OCI-M1 (cell line): ENCODE measurements at regions not wholly inside any gene's neighbourhood (a gene's known extent, or its start where the extent isn't known, plus 50 kb on each side); places are given as distances from the start of the nearest gene placed in this dataset.
A peak's percentile ranks its signal among the peaks of the same experiment; 100 is the strongest.

ENCODE experiments used
- DNase-seq: peaks from one replicate; lab custom pipeline; 2025; lab: John Stamatoyannopoulos, UW

DNA sequence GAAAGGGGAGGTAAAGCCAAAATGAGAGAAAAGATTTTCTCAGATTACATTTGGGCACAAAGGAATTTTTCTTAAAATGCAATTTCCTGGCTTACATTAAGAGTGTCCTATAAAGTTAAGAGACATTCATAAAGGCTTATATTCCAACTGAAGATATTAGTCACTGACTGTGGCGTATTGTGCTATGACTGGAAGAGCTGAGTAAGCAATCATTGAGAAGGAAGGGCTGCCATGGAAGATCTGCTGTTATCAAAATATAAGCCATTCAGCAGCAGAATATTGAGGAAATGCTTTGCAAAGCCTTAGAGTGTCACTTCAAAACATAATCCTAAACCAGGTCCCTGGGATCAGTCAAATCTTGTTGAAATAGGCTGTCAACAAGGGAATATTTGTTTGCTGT lies 593.9 kb downstream of the TUSC7 start:
- DNase-seq: no peak

- no peak for DNase-seq
Measured at GRCh38 chr3:117304681-117305080, 595.1 kb downstream of the TUSC7 start.

- DNase-seq: no peak
Measured at GRCh38 chr3:117305681-117306080, 596.1 kb downstream of the TUSC7 start.

GRCh38 chr3:117306299-117306698 lies 596.7 kb downstream of the TUSC7 start:
- DNase-seq: no peak

DNA sequence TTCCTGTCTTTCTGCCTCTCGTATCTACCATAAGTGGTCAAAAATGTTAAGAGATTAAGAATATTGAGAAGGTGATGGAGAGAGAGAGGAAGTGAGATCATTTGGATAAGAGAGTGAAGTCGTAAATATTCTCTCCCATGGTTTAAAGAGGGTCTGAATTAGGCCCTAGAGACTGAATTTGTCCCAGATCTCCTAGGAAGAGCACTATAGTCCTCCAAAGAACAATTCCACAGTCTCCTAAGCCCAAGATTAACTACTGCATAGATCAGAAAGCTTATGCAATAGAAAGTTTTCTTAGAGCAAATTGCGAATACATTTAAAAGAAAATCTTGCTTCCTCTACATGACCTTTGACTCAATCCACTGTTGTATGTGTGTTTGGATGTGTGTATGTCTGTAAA lies 598.8 kb downstream of the TUSC7 start:
- DNase-seq: no peak

- no peak for DNase-seq
Measured at GRCh38 chr3:117308756-117309155, 599.2 kb downstream of the TUSC7 start.

DNA sequence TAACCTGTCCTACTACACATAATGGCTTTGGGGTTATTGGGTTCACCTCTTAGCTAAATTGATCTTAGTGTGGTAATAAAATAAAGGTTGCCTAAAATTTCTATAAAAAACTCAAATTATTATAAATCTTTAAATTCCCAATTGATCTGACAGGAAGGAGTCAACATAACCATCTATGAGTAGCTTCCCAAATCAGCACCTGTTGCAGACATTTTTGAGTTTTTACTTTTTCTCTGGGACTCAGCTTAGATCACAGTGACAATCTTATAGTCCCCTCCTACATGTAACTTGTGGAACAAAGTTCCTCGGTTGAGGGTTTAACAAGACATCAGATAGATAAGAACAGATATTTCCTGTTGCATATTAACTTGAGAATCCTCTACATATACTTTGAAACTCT lies 601.0 kb downstream of the TUSC7 start:
- DNase-seq: no peak

DNA sequence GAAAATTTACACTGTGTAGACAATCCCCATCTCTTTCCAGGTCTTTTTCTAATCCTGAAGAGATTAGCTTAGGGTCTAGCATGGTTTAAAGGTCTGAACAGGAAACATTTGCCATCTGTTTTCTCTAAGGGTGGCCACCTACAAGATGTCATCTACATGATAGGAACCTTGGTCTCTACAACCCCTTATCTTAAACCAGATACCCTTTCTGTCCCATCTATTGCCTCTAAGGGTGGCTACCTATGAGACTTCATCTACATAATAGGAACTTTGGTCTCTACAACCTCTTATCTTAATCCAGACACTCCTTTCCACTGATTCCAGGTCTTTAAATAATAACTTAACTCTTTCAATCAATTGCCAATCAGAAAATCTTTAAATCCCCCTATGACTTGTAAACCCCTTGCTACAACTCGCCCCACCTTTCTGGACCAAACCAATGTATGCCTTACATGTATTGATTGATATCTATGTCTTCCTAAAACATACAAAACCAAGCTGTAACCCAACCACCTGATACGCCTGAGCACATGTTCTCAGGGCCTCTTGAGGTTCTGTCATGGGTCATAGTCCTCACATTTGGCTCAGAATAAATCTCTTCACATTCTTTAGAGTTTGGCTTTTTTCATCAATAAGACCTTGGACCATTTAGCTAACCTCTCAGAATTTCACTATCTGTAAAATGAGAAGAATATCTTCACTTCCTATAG lies 605.0 kb downstream of the TUSC7 start:
- DNase-seq: no peak

- DNase-seq: peak; percentile 47
Measured at GRCh38 chr3:117322866-117323265, 613.3 kb downstream of the TUSC7 start.

- DNase-seq: peak; percentile 63
Measured at GRCh38 chr3:117346901-117347300, 637.3 kb downstream of the TUSC7 start.

DNA sequence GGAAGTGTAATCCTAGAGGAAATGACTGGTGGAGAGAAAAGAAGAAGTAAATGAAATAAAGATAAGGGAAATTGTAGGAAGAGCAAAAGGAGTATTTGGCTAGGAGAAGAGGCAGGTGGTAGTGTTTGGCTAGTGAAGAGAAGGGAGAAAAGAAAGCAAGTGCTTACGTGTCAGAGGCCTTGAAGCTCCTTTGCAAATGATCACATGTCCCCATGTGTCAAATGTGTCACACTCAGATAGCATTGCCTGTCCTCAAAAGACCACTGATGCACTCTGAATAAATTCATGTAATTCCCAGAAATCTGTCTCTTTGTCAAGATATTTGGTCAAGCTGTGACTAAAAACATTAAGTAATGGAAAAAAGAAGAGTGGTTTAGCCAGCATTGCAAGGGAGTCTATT lies 639.3 kb downstream of the TUSC7 start:
- peak; percentile 93 for DNase-seq

DNA sequence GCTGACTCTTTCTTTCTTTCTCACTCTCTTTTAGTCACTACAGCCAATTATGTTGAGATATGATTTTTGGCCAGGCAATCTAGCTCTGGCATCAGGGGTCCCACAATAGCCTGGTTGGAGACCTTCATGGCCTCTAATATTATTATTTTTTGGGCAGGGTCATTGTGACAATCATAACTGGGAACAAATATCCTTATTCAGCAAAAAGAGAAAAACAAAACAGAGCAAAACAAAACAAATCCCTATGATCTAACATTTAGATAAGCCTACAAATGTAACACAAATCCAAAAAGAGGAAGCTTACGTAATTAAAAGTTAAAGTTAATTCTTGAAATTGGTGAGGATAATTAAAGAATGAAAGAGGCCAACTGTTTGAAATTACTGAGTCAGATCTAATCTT lies 640.0 kb downstream of the TUSC7 start:
- DNase-seq: peak; percentile 53

- DNase-seq: no peak
Measured at GRCh38 chr3:117350371-117350770, 640.8 kb downstream of the TUSC7 start.

- DNase-seq: peak; percentile 78
Measured at GRCh38 chr3:117355566-117355965, 646.0 kb downstream of the TUSC7 start.

DNA sequence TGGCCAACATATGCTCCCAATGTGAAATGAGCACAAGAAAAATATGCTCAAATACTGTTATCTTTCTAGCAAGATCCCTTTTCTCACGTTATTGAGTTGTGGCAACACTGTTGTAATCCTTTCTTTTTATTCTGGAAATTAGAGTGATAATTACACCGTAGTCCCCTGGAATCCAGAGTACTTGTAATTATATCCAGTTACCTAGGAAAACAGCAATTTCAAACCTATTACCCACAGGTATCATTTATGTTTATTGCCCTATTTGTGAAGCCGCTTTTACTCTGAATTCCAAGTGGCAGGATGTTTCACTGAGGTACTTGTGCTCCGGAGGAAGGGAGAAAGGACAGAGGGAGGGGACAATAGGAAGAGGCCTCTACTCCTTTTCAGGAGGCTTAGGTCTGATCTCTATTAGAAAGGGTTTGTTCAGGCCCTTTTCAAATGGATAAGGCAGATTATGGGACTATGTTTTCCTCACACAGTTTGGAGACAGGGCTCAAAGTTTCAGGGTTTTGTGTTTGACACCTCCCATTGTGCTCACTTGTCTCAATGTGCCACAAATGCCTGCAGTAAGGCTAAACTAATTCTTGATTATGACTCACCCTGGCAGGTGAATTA lies 646.6 kb downstream of the TUSC7 start:
- no peak for DNase-seq

GRCh38 chr3:117358717-117359314 lies 649.2 kb downstream of the TUSC7 start:
- no peak for DNase-seq

- no peak for DNase-seq
Measured at GRCh38 chr3:117366574-117366973, 657.0 kb downstream of the TUSC7 start.

GRCh38 chr3:117367861-117368260 lies 658.3 kb downstream of the TUSC7 start:
- DNase-seq: no peak

- DNase-seq: no peak
Measured at GRCh38 chr3:117380631-117381030, 671.1 kb downstream of the TUSC7 start.

DNA sequence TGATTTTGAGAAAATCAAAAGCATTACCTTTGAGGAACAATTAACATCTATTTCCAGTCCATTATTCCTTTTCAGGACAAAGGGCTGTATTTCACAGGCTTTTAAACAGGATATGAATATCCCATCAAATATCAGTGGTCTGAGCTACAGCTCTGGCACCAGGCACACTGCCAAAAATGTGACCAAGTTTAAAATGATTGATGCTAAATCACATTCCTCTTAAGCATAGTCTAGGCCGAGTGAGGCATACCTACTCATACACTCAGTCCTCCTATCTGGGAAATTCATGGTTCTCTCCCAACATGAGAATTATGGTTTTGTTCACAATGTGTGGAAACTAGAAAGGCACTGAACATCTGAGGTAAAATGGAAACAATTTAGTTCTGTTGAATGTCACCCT lies 683.5 kb downstream of the TUSC7 start:
- DNase-seq: no peak

- DNase-seq: no peak
Measured at GRCh38 chr3:117398141-117398899, 688.7 kb downstream of the TUSC7 start.

GRCh38 chr3:117399311-117400078 lies 689.9 kb downstream of the TUSC7 start:
- peak; percentile 47 for DNase-seq
